ENCODE measurements at regions not wholly inside any gene's neighbourhood (a gene's known extent, or its start where the extent isn't known, plus 50 kb on each side); places are given as distances from the start of the nearest gene placed in this dataset.
"Not testable (repeated sequence)": the region's sequence is repeated elsewhere in the genome, so short reads cannot be mapped to it uniquely, and the experiment has no call there.

GRCh38 chr13:44149231-44149630 lies 224.4 kb upstream of the SERP2 start:
- DNase-seq (ENCODE audit: low read depth): not testable (repeated sequence)

DNA sequence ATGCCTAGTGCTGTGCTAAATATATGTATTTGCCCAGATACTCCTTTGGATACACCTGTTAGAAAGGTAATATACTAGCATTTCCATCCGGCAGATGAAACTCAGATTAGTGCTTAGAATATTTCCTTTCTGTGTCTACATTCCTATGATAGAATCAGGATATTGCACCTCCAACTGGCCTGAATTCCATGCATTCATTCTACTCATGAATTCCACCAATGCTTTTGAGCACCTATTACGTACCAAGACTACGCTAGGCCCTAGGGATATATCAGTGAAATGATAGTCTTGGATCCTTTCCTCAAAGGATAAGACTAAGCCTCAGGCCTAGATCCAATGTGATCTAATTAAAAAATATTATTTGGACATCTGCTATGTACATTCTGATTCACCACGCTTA lies 223.8 kb upstream of the SERP2 start:
- DNase-seq (ENCODE audit: low read depth): no peak

GRCh38 chr13:44151474-44151873 lies 222.2 kb upstream of the SERP2 start:
- DNase-seq (ENCODE audit: low read depth): no peak

DNA sequence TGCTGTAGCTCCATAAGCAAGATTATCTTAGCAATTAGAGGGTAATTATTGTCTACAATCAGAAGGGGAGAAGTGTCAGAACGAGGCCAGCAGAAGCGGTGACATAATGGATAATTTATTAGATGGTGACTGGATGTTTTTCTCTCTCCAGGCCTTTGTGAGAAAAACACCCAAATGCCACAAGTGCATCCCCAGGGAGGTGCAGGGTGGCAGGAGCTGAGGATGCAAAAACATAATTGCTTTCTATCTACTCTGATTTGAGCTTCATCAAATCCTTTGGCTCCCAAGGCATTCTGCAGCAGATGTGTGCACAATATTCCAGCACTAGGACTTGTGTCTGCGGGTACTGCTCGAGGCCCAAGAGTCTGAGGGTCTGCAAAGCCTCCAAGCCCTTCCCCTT lies 220.1 kb upstream of the SERP2 start:
- DNase-seq (ENCODE audit: low read depth): no peak

GRCh38 chr13:44155422-44156293 lies 218.0 kb upstream of the SERP2 start:
- no peak for DNase-seq (ENCODE audit: low read depth)

GRCh38 chr13:44156294-44156658 lies 217.3 kb upstream of the SERP2 start:
- no peak for DNase-seq (ENCODE audit: low read depth)

GRCh38 chr13:44157606-44158005 lies 216.0 kb upstream of the SERP2 start:
- no peak for DNase-seq (ENCODE audit: low read depth)

GRCh38 chr13:44158098-44158521 lies 215.5 kb upstream of the SERP2 start:
- no peak for DNase-seq (ENCODE audit: low read depth)

GRCh38 chr13:44158881-44159632 lies 214.6 kb upstream of the SERP2 start:
- no peak for DNase-seq (ENCODE audit: low read depth)

DNA sequence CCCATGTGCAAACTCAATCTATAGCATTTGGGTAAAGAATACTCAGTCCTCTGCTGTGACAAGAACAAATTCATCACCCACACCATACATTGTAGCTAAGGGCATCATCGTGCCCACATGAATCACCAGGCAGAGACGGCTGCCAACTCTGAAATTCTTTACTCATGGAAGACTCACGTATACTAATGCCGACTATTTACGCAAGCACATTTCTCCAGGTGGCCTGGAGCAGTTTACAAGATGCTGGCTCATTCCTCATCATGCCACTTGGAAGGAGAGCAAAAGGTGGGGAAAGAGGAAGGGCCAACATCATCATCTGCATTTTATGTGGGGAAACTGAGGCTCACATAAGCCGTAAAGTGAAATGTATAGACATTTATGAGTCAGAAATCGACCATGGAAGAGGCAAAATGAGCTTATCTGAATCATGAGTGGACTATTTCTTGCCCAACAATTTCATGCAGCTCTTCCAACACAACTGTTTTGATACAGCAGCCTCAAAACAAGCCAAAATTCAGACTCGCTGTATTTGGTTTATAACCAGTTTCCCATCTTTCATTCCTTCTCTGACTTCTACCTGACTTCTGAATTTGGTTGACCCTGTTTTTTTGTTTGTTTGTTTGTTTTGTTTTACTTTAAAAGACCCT lies 213.9 kb upstream of the SERP2 start:
- no peak for DNase-seq (ENCODE audit: low read depth)

DNA sequence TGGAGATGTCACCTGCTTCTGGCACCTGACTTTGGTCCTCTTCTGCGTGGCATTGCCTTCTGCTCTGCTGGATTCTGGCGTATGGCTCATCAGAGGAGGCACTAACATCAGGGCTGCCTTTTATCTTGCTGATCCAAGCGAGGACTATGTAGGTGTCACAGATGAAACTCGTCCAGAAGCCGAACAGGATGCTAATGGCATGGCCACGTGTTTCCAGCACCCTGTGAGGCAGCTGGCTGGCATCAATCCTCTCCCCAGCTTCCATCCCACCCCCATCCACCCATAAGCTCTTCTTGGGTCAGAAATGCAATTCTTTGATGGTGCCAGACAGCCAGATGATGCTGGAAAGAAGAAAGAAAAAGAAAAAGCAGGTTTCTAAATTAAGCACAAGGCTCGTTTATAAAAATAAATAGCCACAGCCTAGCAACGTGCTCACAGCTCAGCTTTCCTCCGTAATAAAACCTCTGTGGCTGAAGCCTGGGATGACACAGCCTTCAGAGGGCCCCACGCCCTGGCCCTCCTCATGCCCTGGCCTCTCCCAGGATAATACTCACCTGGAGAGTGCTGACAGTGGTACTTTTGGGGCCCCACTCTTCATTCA lies 212.9 kb upstream of the SERP2 start:
- DNase-seq (ENCODE audit: low read depth): no peak

GRCh38 chr13:44163108-44163507 lies 210.5 kb upstream of the SERP2 start:
- no peak for DNase-seq (ENCODE audit: low read depth)

- no peak for DNase-seq (ENCODE audit: low read depth)
Observed at GRCh38 chr13:44165221-44165888, 208.3 kb upstream of the SERP2 start.

DNA sequence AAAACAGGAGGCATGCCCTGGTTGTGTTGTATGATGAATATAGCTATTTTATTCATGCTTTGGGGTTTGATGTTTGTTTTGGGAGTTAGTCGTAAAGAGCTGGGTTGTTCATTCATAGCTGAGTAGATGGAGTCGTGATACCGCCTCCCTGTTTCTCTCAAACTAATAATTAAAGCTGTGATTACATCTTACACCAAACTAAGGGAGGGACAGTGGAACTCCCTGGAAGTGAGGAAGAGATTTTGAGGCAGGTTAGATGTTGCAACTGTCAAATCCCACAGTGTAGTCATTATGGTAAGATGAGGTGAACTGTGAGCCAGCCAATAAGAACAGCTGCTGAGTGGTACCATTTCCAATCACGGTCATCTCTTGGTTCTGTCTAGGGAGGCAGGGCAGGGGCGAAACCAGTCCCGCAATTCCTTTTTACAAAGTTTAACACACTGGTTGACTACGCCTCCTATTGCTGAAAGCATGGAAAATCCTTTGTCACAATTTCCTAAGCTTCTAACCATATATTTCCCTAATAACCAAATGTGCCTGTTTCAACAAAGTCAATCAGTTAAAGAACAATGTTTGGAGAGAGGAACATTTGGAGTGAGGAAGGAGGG lies 207.6 kb upstream of the SERP2 start:
- DNase-seq (ENCODE audit: low read depth): no peak

- DNase-seq (ENCODE audit: low read depth): no peak
Observed at GRCh38 chr13:44169018-44169911, 204.4 kb upstream of the SERP2 start.

DNA sequence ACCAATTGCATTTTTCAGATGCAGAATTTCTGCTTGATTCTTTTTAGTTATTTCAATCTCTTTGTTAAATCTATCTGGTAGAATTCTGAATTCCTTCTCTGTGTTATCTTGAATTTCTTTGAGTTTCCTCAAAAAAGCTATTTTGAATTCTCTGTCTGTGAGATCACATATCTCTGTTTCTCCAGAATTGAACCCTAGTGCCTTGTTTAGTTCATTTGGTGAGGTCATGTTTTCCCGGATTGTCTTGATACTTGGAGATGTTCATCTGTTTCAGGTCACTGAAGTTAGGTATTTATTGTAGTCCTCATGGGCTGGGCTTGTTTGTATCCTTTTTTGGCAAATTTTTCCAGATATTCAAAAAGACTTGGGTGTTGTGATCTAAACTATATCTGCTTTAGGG lies 202.9 kb upstream of the SERP2 start:
- no peak for DNase-seq (ENCODE audit: low read depth)

- DNase-seq (ENCODE audit: low read depth): no peak
Observed at GRCh38 chr13:44171156-44171555, 202.5 kb upstream of the SERP2 start.

DNA sequence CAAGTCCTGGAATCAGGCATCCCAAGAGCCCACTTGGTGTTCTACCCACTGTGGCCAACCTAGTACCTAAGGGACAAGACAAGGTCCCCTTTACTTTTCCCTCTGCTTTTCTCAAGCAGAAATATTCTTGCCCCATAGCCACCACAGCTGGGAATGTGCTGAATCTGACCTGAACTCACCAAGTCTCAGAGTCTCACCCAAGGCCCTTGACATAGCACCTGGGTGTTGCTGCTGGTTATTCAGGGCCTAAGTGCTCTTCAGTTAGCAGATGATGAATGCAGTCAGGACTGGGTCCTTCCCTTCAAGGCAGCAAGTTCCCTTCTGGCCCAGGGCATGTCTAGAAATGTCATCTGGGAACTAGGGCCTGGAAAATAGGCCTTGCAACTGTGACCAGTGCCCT lies 201.8 kb upstream of the SERP2 start:
- no peak for DNase-seq (ENCODE audit: low read depth)

- DNase-seq (ENCODE audit: low read depth): no peak
Observed at GRCh38 chr13:44172281-44172810, 201.3 kb upstream of the SERP2 start.

DNA sequence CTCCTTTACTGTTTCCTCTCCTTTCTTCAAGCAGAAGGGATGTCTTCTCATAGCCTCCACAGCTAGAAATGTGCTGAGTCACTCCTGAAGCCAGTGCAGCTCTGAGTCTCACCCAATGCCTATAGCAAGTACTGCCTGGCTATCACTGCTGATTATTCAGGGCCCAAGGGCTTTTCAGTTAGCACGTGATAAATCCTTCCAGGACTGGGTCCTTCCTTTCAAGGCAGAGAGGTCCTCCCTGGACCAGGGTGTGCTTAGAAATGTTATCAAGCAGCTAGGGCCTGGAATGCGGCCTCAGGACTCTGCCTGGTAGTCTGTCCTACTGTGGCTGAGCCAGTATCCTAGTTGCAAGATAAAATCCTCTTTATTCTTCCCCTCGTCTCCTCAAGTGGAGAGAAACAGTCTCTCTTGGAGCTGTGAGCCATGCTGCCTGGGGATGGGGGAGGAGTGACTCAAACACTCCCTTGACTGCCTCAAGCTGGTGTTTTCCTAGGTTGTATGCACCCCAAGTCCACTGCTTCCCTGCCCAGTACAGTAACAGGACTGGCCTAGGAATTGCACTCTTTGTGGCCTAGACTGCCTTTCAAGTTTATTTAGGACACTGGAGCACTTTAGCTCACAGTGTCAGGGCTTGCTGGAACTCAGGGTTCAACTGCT lies 198.7 kb upstream of the SERP2 start:
- no peak for DNase-seq (ENCODE audit: low read depth)
